ENCODE measurements at regions not wholly inside any gene's neighbourhood (a gene's known extent, or its start where the extent isn't known, plus 50 kb on each side); places are given as distances from the start of the nearest gene placed in this dataset.

DNA sequence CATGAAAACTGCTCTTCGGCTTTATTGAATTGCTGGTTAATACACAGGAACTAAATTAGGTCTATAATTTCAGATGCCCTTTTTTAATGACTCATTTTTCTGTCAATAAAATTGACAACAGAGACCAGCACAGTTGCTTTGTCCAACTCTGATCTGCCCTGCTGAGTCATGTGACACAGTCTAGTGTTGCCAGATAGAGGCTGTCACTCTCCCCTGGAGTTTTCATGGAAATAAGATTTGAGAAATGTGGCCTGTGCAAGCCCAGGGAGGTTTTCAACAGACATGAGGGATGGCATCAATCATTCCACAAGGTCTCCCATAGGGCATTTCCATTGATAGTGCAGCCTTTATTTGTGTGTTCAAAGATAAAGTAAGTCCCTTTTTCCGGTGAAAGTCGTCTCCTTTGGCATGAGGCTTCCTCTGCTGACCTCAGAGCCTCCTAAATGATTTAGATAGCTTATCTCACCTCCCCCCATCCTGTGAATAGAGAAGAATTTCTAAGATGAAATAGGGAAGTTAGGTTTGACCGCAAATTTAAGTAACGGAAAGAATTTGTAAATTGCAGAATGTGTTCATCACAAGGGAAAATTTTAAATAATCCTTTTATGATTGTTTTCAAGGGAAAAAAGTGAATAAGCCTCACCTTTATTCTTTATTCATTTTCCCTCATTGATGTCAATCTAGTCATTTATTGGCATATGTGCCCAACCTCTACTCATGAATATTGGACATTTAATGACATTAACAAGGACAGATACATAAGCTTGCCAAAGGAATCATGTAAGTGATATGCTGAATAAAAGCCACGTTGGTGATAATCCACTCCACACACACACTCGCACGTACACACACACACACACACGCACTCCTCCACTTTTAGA lies 277.7 kb downstream of the ADGB start:
- Histone ChIP-seq H3K9ac (no peak overlapping the region), H3K27ac (no peak overlapping the region), H3K4me2 (no peak overlapping the region), H3K79me2 (ENCODE audit: insufficient read depth, low read depth) (no peaks in the 10 kb centered on the region), H3K4me1 (ENCODE audit: low read depth, poor library complexity, severe bottlenecking) (no peaks in the 10 kb centered on the region), H3K27me3 (ENCODE audit: insufficient read depth, low read depth) (no peaks in the 10 kb centered on the region), H2AFZ (ENCODE audit: low read depth) (no peak overlapping the region), H3K36me3 (ENCODE audit: insufficient read depth) (no peaks in the 10 kb centered on the region), H4K20me1 (ENCODE audit: insufficient read depth) (no peaks in the 10 kb centered on the region), H3K4me3 (IDR thresholded peaks at IDR 0.05; ENCODE audit: insufficient read depth, low read depth, low read length) (no peak overlapping the region)
- TF ChIP-seq, protein P1, sequence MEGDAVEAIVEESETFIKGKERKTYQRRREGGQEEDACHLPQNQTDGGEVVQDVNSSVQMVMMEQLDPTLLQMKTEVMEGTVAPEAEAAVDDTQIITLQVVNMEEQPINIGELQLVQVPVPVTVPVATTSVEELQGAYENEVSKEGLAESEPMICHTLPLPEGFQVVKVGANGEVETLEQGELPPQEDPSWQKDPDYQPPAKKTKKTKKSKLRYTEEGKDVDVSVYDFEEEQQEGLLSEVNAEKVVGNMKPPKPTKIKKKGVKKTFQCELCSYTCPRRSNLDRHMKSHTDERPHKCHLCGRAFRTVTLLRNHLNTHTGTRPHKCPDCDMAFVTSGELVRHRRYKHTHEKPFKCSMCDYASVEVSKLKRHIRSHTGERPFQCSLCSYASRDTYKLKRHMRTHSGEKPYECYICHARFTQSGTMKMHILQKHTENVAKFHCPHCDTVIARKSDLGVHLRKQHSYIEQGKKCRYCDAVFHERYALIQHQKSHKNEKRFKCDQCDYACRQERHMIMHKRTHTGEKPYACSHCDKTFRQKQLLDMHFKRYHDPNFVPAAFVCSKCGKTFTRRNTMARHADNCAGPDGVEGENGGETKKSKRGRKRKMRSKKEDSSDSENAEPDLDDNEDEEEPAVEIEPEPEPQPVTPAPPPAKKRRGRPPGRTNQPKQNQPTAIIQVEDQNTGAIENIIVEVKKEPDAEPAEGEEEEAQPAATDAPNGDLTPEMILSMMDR (conservative IDR thresholded peaks at IDR 0.05; ENCODE audit: low read depth, low read length) = no peak

DNA sequence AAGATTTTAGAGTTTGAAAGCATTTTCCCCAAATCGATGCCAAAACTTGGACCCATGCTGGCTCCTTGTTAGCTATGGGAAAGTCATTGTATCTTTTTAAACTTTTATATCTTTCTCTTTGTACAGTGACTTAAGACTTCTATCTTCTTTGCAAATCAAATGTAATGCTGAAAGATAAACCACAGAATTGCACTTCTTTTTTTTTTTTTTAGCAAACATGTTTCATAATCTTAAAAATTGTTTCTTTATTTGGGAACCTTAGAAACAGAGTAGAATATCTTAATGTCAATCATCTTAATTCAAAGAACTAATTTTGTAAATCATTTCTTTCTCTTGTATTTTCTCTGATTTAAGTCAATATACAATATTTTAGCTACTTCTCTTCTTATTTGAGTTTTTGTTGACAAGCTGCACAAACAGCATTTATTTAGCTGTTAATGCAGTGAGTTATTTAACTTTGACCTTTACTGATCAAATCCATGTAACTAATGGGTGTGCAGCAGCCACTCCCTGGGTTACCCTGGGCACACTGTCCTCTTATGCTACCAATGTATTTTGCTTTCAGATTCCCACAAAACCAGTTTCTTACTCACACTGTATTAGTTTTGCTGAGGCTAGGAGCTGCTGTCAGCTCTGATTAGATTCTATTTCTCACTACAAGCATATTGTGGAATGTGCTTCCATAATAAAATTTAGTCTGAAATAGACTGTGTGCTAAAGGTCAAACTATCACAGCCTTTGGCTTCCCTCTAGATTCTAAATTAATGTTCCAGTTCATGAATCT lies 279.6 kb downstream of the ADGB start:
- Histone ChIP-seq H3K27me3 (ENCODE audit: insufficient read depth, low read depth) (no peaks in the 10 kb centered on the region), H4K20me1 (ENCODE audit: insufficient read depth) (no peaks in the 10 kb centered on the region), H3K9ac (no peak overlapping the region), H3K4me1 (ENCODE audit: low read depth, poor library complexity, severe bottlenecking) (no peaks in the 10 kb centered on the region), H3K79me2 (ENCODE audit: insufficient read depth, low read depth) (no peaks in the 10 kb centered on the region), H3K27ac (no peak overlapping the region), H3K4me2 (no peak overlapping the region), H3K4me3 (IDR thresholded peaks at IDR 0.05; ENCODE audit: insufficient read depth, low read depth, low read length) (no peak overlapping the region), H3K36me3 (ENCODE audit: insufficient read depth) (no peaks in the 10 kb centered on the region), H2AFZ (ENCODE audit: low read depth) (no peak overlapping the region)
- TF ChIP-seq, protein P1 (conservative IDR thresholded peaks at IDR 0.05; ENCODE audit: low read depth, low read length) = no peak

DNA sequence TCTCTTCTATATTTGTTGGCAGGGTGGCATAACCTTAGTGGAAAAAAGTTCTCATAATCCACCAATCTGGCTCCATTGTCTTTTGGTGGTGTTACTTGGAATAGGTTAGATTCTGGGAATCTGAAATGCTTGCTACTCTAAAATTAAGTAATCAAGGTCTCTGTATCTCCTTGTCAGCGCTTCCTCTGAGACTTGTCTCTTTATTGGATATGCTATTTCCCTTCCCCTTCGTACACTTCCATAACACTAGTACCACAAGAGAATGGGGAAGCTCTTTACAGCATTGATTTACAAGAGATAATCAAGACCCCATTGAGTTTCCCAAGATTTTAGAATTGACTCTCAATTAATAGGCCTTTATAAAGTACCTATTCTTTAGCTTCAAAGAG lies 280.2 kb downstream of the ADGB start:
- H3K4me2 ChIP-seq = no peak overlapping the region
- H3K27me3 ChIP-seq (ENCODE audit: insufficient read depth, low read depth) = no peaks in the 10 kb centered on the region
- no peak overlapping the region for H3K4me3 ChIP-seq (IDR thresholded peaks at IDR 0.05; ENCODE audit: insufficient read depth, low read depth, low read length)
- H3K36me3 ChIP-seq (ENCODE audit: insufficient read depth) = no peaks in the 10 kb centered on the region
- no peak overlapping the region for H3K9ac ChIP-seq
- no peaks in the 10 kb centered on the region for H3K79me2 ChIP-seq (ENCODE audit: insufficient read depth, low read depth)
- H2AFZ ChIP-seq (ENCODE audit: low read depth) = no peak overlapping the region
- no peak overlapping the region for H3K27ac ChIP-seq
- H4K20me1 ChIP-seq (ENCODE audit: insufficient read depth) = no peaks in the 10 kb centered on the region
- no peaks in the 10 kb centered on the region for H3K4me1 ChIP-seq (ENCODE audit: low read depth, poor library complexity, severe bottlenecking)
- TF ChIP-seq, protein P1 (conservative IDR thresholded peaks at IDR 0.05; ENCODE audit: low read depth, low read length) = no peak

DNA sequence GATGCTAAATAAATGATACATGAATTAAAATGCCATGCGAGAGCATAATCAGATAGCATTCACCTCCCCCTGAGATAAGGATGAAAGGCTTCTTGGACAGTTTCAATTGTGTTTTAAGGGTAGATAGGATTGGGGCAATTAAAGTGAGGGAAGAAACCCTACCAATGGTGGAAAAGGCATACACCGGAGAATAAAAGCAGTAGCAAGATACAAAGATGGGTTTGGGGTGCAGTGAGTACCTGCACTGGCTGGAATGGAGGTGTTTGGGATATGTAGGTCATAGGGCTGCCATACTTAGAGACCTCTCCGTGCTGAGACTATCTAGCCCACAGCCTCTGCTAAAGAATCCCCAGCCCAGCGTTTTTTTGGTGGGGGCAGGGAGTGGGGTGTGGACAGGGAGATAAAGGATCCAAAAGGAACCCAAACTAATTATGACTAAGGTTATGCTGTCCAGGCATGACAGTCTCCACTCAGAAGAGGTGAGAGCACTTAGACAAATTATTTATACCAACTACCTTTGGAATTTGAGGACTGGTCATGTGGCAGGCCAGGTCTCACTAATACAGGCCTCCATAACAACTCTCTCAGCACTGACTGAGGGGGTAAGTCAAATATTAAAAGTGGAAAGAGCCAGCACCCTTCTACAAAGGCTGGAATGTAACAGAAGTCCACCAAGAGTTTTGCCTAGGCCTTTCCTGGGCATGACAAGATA lies 280.8 kb downstream of the ADGB start:
- Histone ChIP-seq H3K9ac (no peak overlapping the region), H3K36me3 (ENCODE audit: insufficient read depth) (no peaks in the 10 kb centered on the region), H3K4me1 (ENCODE audit: low read depth, poor library complexity, severe bottlenecking) (no peaks in the 10 kb centered on the region), H2AFZ (ENCODE audit: low read depth) (no peak overlapping the region), H4K20me1 (ENCODE audit: insufficient read depth) (no peaks in the 10 kb centered on the region), H3K27me3 (ENCODE audit: insufficient read depth, low read depth) (no peaks in the 10 kb centered on the region), H3K4me2 (no peak overlapping the region), H3K4me3 (IDR thresholded peaks at IDR 0.05; ENCODE audit: insufficient read depth, low read depth, low read length) (no peak overlapping the region), H3K27ac (no peak overlapping the region), H3K79me2 (ENCODE audit: insufficient read depth, low read depth) (no peaks in the 10 kb centered on the region)
- TF ChIP-seq, protein P1 (conservative IDR thresholded peaks at IDR 0.05; ENCODE audit: low read depth, low read length) = no peak

All from KMS-11 (cell line).